ENCODE measurements at regions not wholly inside any gene's neighbourhood (a gene's known extent, or its start where the extent isn't known, plus 50 kb on each side); places are given as distances from the start of the nearest gene placed in this dataset.
"Not testable (repeated sequence)": the region's sequence is repeated elsewhere in the genome, so short reads cannot be mapped to it uniquely, and the experiment has no call there.

DNA sequence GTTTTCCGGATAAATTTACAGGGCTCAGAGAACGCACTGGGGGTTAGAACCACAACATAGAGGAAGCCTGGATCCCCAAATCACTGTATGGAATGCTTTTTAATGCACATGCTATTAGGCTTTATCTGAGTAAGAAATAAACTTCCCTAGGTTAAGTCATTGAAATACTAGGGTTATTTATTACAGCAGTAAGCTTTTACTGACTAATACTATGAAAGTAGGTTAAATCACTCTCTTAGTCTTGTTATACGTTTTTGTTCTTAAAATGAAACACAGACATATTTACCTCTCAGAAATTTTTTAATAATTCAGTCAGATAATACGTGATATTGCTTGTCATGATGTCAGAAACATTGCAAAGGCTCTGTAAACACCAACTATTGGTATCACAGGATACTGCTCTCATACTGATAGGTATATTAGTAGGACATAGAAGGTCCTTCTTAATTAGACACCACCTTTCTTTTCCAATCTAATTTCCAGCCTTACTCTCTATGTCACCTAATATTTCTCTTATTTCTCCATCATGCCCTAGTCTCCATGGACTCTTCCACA lies 162.7 kb upstream of the NYAP2 start:
- no peak for DNase-seq

DNA sequence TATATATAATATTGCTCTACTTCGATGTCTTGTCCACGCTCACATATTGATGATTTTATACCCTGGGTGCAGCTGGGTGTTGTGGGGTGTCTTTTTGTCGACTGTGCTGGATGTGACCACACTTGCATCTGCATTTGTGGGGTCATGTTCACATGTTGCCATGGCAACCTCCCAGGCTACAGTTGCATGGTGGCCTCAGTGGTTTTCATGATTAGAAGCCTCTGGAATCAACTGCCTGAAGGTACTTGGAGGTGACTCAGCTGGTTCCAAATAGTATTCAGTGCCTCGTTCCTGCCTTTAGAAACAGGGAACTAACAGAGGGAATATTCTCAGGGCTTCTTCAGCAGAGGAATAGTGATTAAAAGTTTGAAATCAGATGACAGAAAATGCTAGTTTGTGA lies 166.3 kb upstream of the NYAP2 start:
- DNase-seq: no peak

DNA sequence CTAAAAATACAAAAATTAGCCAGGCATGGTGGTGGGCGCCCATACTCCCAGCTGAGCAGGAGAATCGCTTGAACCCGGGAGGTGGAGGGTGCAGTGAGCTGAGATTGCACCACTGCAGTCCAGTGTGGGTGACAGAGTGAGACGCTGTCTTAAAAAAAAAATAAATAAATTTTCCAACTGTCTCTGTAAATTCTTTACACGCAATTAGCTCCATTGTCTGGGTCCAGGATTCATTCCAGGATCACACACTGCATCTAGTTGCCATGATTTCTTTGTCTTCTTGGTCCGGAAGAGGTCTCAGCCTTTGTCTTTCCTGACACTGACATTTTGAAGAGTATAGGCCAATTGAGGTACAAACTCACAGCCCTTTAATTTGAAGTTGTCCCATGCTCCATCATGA lies 167.6 kb upstream of the NYAP2 start:
- no peak for DNase-seq

DNA sequence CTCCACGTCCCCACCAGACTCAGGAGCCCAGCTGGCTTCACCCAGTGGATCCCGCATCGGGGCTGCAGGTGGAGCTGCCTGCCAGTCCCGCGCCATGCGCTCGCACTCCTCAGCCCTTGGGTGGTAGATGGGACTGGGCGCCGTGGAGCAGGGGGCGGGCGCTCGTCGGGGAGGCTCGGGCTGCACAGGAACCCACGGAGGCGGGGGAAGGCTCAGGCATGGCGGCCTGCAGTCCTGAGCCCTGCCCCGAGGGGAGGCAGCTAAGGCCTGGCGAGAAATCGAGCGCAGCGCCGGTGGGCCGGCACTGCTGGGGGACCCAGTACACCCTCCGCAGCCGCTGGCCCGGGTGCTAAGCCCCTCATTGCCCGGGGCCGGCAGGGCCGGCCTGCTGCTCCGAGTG lies 170.2 kb upstream of the NYAP2 start:
- DNase-seq: not testable (repeated sequence)

DNA sequence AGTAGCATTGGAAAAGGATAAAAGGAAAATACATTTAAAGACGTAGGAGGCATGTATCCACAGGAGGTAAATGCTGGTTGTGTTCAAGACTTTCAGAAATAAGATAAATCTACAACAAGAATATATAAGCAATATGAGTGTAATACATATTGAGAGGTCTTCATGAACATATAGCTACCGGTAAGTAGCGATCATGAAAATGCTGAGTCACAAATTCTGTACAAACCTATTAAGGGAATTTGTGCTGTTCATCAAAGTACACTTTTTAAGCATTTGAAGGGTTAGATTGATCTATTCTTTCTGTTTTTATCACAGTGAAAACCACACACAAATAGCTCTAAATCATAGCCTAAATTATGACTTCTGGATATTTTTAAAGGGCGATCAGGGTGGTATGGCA lies 173.1 kb upstream of the NYAP2 start:
- DNase-seq: no peak

DNA sequence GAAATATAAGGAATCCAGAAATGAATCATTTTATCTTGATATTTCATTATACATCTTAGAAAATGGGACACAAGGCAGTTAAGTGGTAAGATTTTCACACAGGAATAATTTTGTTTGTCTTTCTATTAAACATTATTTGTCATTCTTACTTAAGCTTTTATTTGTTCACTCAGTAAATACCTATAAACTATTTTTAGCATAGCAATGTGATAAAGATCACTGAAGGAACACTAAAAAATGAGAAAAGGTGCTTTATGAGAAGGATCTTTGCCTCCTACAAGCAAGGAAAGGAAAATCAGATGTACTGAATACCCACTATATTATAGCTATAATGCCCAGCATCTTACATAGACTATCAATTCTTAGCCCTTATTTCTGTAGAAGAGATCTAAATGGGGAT lies 176.2 kb upstream of the NYAP2 start:
- DNase-seq: no peak

DNA sequence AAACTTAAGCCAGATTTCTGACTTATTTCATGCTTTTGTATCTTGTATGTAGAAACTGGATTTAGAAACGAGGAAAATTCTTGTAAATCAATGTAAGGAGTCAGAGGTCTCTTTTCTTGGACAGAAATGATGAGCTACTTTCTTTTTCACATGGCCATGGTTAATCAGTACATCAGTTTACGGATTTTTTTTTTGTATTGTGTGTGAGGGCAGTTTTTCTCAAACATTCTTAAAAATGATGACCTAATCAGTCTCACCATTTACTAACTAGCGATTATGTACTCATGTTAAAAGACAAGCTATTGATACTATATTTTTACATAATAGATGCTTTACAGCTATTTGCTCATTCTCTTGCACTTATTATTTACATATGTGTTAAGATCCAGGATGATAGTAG lies 165.2 kb upstream of the DOCK10 start:
- DNase-seq: no peak

DNA sequence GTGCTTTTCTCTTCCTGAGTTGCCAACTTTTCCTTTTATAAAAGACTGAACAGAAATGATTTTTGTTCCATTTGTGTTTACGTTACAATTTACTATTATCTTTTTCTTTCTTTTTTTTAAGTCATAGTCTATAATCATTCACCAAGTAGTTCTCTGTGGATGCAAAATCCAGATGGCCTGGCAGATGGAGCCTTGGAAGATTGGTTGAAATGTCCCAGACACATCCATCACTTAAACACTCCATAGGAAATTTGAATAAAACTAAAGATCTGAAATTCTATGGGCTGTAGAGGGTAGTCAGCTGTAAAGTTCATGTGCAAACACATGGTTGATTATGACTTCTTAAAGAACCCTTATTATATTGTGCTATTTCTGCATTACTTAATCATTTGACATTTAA lies 164.8 kb upstream of the DOCK10 start:
- DNase-seq: no peak

DNA sequence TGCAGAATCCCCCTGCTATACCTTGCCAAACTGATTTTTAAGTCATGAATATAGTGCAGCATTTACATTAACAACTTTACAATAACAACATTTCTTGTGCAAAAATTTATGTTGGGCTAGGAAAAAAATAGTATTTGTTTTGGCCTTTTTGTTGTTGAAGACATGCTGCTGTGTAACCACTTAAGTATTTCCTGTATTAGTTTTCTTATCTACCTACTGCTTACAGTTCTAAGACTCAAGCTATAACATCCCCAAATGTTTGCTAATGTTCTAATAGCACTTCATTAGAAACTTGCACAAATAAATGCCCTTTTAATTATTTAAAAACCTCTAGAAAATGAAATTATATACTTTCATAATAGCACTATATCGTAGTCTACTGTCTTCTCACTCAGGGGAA lies 154.3 kb upstream of the DOCK10 start:
- no peak for DNase-seq

DNA sequence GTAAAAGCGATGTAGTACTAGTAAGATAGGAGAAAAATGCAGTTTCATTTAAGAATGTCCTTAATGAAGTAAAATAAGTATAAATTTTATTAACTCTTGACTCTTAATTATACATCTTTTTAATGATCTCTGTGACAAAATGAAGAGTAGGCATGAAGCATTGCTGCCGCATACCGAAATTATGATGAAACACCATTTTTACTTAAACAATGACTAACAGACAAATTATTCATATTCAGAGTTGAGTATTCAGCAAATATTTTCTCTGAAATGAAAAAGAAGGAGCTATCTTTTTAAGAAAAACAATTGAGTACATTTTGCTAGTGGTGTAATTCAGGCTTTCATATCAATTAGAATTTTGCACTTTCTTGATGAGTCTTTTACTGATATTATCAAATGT lies 150.6 kb upstream of the DOCK10 start:
- no peak for DNase-seq

DNA sequence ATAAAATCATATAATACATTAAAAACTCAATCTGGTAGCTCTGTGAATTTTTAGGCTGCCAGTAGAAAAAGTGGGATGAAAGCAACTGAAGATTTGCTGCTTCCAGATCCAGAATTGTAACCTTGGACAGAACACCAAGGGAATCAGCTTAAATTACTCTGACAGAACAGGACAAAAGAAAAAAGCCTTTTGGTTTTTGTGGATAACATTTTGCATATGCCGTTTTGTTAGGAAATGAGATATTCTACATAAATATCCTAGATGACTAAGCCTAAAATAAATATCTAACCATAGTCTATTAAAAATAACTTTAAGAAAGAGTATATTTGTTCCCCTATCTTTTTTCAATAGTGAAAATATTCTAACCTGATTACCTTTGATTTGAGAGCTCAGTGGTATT lies 148.7 kb upstream of the DOCK10 start:
- DNase-seq: no peak

DNA sequence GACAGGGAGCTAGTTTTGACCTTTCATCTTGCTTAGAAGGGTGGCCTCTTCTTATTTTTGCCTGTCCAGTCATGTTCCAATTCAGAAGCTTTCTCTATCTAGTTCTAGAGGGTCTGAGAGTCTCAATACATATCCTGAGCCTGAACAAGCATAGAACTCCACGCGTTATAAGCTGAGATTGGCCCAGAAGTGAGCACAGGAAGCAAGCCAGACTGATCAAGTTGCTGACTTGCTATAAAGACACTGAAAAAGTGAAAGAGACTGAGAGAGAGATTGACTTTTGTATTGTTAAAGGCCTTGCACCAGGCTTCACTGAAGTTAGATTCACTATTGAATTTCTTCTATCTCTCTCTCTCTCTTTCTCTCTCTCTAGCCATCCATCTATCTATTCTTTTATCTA lies 142.7 kb upstream of the DOCK10 start:
- no peak for DNase-seq

DNA sequence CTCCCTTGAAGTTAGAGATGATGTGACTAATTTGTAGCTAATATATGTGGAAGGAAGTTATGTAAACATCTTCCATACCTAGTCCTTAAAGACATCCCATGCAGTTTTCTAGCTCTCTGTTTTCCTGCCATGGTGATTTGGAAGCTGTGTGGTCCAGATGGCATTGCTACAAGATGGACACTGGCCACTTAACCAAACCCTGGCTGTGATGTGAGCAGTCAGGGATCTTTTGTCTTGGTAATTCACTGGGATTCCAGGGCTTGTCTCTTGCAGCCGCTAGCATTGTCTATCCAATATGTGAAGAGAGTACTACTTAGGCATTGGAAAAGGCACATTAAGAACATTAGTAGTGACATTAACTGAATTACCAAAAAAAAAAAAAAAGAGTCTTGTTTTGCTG lies 139.9 kb upstream of the DOCK10 start:
- DNase-seq: no peak

DNA sequence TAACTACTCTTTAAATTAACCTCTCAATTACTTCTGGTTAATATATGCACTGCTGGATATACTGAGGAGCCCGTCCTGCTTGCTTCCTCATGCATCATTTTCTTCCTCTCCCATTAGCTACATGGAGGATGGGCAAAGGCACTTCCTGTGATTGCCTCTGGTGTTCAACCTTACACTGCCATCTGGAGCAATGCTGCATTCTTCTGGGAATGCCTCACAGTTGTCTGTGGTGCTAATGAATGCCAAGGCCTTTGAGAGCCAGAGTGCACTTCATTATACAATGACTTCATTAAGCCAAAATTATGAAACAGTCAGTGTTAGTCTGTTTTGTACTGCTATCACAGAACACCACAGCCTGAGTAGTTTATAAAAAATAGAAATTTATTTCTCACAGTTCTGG lies 134.8 kb upstream of the DOCK10 start:
- no peak for DNase-seq

DNA sequence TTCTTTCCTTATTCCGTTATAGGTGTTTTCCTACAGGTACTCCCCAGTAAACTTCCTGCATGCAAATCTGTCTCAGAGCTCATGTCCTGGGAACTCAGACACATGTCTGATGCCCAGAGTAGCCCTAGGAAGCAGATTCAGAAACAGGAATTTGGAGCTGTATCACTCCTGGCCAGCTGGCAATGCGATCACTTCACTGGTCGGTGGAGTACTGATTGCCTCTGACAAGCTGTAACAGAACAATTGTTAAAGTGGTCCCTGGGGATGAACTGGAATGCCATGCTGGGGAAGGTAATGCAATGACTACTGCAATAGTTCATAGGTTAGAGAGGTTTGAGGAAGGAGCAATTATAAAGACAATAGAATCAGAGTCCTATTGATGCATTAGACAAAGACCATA lies 131.6 kb upstream of the DOCK10 start:
- no peak for DNase-seq

DNA sequence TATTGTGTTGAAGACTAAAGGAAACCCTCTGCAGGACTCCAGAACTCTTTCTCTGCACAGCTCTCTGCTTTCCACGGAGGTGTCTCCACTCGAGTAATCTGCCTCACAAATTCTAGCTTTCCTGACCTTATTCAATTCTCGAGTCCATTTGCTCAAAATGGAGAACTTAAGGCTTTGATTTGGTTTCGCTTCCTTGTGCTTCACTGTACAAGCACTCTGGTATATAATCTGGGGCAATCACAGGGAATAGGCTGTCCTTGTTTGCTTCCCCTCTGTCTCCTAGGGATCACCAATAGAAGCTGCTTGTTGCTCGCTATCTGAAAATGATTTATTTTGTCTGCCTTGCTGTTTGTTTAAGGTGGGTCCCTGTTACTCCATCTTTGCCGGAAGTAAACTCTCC lies 129.1 kb upstream of the DOCK10 start:
- DNase-seq: no peak

DNA sequence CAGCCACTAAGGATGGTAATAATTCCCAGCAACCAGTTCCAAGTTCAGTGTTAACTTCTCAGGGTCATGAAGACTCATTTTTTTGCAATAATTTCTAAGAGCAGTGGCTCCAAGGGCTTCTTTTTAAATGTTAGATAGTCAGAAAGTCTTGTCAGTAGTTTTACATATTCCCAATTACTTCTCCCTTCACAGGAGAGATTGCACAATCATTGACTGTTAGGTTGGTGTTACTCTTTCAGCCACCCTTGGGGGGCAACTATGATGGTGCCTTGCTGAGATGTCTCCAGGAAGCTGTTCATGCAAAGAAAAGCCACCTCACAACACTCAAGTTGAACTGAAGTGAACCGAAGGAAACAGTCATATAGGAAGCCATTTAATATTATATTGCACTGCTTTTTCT lies 127.9 kb upstream of the DOCK10 start:
- no peak for DNase-seq

DNA sequence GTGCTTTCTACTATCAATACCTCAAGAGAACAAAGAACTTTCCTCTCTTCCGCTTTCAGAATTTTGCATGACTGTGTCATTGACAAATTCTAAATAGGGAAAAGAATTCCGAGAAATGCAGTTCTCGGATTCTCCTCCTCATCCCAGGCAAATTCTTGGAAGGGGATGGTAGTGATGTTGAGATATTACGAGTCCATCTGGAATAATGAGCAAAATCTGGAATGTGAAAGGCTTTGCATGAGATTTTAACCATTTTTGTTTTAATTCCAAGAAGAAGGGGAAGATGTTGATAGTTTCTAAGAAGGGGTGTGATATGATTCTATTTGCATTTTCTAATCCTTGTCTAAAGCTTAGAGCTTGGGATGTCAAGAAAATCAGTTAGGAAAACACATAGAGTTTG lies 127.1 kb upstream of the DOCK10 start:
- DNase-seq: no peak

DNA sequence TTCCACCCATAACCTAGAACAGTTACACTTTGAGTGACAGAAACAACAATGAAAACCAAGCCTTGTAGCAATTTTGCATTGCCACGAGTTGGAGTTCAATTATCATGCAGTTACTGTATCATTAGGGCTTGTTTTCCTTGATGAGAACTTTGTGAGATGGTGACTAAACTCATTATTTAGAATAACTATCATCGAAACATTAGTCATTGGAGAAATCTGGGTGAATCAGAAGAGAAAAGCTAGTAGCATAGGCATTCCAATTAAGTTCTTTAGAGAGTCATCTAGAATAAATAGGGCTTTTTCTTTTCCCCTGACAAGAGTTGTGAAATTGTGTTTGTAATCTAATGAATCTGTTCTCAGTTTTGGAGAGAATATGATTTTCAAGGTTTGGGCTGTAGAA lies 122.8 kb upstream of the DOCK10 start:
- no peak for DNase-seq

DNA sequence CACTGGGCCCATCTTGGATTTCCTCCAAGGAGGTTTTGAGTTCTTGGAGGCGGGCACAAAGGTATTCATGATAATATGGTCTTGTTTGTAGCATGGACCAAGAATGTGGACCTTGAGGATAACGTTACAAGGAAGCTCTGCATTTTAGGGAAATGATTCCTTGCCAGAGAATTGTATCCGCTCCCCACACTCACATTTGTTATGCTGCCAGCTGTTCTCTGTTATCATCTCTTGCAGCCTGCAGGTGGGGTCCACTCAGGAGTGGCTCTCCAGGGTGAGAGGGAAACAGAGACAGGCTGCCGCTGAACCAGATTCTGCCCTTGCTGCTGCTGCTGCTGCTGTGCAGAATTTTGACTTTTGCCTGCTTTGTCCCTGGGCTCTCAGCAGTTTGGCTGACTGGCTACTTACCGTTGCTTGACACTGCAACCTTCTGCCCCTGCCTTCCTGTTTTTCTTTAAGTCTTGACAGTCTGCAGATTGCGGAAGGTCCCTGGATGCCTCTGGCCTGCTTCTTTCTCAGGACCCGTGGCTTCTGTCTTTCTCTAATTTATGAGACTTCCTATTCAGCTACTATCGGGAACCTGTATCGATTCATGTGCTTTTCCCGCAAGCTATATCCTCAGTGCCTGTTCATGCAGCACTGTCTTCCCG lies 122.3 kb upstream of the DOCK10 start:
- no peak for DNase-seq

DNA sequence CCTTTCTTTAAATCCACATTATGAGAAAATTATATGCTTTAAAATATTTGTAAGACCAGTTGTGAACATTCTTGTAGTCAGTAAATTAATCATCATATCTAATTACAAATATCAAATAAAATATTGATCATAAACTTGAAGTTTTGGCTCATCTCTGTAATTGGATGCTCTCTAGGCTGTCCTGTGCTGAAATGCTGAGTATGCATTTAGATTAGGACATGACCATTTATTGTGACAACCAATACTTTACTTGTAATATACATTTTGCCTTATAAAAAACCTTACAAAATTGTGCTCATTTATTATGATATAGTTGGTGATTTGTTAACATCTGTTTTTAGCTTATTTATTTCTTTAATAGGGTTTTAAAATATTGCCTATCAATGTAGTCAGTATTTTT lies 116.1 kb upstream of the DOCK10 start:
- DNase-seq: no peak

DNA sequence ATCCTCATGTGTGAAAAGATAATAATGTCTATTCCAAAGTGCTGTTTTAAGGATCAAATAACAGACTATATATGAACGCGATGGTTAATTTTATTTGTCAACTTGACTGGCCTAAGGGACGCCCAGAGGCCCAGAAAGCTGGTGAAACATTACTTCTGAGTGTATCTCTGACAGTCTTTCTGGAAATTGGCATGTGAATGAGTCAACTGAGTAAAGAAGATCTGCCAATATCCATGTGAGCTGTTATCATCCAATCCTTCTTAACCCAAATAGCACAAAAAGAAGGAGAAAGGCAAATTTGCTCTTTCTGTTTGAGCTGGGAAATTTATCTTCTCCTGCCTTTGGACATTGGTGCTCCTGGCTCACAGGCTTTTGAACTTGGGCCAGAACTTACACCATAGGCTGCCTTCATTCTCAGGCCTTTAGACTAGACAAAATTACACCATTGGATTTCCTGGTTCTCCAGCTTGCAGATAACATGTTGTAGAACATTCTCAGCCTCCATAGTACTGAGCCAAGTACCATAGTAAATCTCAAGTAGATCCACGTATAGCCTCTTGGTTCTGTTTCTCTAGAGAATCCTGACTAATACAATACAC lies 114.7 kb upstream of the DOCK10 start:
- DNase-seq: no peak

DNA sequence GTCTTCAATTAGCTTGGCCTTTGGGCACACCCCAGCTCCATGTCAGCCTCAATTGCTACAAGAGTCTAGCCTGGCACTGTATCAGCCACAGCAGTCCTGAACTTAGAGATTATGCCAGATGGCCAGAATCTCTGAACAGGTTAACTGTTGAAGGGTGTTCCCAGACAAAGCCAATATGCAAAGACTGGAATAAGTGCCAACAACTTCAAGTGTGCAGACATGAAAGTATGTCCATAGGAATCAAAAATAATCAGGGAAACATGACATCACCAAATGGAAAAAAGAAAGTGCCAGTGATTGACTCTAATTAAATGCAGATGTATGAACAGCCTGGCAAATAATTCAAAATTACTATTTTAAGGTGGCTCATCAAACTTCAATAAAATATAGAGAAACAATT lies 98.5 kb upstream of the DOCK10 start:
- no peak for DNase-seq

DNA sequence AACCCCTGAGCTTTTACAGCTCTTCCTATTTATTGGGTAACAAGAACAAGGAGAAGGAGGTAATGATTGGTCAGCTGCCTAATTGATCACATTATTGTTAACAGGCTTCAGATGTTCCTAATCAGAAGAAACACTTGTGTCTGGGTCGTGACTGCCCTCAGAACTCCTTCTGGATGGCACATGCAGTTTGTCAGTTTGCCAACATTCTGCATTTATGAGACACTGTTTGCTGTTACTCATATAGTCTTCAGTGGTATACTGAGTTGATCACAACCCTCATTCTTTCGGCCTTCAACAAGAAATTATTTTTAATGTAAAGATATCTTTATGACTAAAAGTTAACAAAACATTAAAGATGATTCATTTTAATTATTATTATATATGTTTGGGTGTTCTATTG lies 95.7 kb upstream of the DOCK10 start:
- DNase-seq: no peak

DNA sequence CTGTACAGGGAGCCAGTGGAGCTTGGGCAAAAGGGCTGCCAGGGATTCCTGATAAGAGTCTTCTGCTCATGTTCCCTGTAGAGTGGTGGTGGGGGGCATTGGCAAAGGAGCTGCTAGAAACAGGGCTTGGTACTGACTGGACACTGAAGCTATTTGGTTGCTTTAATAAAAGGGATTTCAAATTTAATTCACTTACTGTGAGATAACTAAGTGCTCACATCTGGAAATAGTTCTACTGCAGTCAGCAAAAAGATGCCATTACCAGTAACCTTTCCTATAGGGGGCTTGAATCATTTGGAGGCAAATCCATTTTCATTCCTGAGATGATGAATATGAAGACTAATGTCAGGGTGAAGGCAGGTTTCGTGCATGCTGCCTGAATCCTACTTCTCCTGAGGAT lies 94.3 kb upstream of the DOCK10 start:
- no peak for DNase-seq
